Neutrophil (primary cell): ENCODE measurements at regions not wholly inside any gene's neighbourhood (a gene's known extent, or its start where the extent isn't known, plus 50 kb on each side); places are given as distances from the start of the nearest gene placed in this dataset.

ENCODE experiments used
- H3K27ac ChIP-seq: fragments of 200-600 bp; sonication (generic); 2 replicates; pipeline ENCODE4 v1.5.1; 2016; ENCODE audit warnings: mild to moderate bottlenecking, moderate library complexity
- H3K27me3 ChIP-seq: fragments of 200-600 bp; sonication (generic); 2 replicates; pipeline ENCODE4 v1.6.0; 2016; ENCODE audit warnings: mild to moderate bottlenecking
- H3K36me3 ChIP-seq: fragments of 200-600 bp; sonication (generic); 2 replicates; pipeline ENCODE4 v1.5.1; 2017
- H3K4me1 ChIP-seq, 2 experiments: fragments of 200-600 bp in 1 of 2; sonication (generic) in 1 of 2; 1 replicate in 1 of 2; 2 replicates in 1 of 2; pipeline versions ENCODE4 v1.5.1 to v1.6.1; 2013 to 2016; ENCODE audit warnings: low read depth in 1 of 2, low read length in 1 of 2, mild to moderate bottlenecking in 1 of 2, moderate library complexity in 1 of 2; ENCODE audit not compliant: control insufficient read depth in 1 of 2, insufficient read depth in 1 of 2
- H3K4me3 ChIP-seq, 2 experiments: fragments of 200-600 bp in 1 of 2; sonication (generic) in 1 of 2; 1 replicate in 1 of 2; 2 replicates in 1 of 2; pipeline ENCODE4 v1.5.1; 2013 to 2016; ENCODE audit warnings: low read depth in 1 of 2, low read length in 1 of 2, mild to moderate bottlenecking in 1 of 2, moderate library complexity in 1 of 2
- H3K9me3 ChIP-seq: fragments of 200-600 bp; sonication (generic); 2 replicates; pipeline ENCODE4 v1.5.1; 2016
- TF ChIP-seq, protein P1 (sequence below): fragments of 200-600 bp; sonication (generic); IDR thresholded peaks from 2 replicates; pipeline ENCODE4 v1.5.1; 2016; ENCODE audit warnings: antibody characterized with exemption

DNA sequence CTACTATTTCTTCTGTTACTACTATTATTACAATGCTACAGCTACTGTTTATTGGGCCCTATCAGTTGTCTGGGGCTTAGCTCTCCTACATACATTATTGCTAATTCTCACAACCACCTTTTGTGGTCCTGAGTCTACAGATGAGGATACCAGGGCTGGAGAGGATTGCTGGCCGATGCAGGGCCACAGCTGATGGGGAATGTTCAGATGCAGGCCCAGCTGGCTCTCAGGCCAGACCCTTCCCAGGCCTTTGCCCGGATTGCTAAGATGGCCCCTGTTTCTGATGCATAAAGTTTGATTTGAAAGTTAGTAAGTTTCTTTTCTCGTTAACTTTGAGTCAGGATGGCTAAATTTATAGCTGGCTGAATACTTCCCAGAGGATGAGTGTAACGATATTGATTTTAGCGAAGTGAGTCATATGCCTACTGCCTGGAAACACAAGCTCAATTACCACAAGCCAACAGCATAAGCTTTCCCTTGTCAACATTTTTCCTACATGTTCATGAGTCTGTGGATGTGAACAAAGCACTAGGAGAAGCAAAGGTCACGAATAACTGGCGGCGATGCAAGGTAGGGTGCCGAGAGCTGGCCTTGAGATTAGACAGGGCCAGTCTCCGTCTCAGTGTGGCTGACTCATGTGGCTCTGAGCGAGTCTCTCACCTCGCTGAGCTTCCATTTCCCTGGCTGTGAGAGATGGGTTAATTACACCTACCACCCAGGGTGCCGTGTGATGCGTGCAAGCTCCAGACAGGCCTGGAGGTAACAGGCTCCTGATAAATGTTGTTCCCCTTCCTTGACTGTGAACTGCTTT lies 111.0 kb downstream of the BEGAIN start:
- Histone ChIP-seq H3K36me3 (no peaks in the 10 kb centered on the region), H3K9me3 (no peaks in the 10 kb centered on the region), H3K4me3 (no peak overlapping the region), H3K27me3 (no peaks in the 10 kb centered on the region), H3K4me1 (no peaks in the 10 kb centered on the region), H3K27ac (no peak overlapping the region)
- TF ChIP-seq, protein P1, sequence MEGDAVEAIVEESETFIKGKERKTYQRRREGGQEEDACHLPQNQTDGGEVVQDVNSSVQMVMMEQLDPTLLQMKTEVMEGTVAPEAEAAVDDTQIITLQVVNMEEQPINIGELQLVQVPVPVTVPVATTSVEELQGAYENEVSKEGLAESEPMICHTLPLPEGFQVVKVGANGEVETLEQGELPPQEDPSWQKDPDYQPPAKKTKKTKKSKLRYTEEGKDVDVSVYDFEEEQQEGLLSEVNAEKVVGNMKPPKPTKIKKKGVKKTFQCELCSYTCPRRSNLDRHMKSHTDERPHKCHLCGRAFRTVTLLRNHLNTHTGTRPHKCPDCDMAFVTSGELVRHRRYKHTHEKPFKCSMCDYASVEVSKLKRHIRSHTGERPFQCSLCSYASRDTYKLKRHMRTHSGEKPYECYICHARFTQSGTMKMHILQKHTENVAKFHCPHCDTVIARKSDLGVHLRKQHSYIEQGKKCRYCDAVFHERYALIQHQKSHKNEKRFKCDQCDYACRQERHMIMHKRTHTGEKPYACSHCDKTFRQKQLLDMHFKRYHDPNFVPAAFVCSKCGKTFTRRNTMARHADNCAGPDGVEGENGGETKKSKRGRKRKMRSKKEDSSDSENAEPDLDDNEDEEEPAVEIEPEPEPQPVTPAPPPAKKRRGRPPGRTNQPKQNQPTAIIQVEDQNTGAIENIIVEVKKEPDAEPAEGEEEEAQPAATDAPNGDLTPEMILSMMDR = no peak

DNA sequence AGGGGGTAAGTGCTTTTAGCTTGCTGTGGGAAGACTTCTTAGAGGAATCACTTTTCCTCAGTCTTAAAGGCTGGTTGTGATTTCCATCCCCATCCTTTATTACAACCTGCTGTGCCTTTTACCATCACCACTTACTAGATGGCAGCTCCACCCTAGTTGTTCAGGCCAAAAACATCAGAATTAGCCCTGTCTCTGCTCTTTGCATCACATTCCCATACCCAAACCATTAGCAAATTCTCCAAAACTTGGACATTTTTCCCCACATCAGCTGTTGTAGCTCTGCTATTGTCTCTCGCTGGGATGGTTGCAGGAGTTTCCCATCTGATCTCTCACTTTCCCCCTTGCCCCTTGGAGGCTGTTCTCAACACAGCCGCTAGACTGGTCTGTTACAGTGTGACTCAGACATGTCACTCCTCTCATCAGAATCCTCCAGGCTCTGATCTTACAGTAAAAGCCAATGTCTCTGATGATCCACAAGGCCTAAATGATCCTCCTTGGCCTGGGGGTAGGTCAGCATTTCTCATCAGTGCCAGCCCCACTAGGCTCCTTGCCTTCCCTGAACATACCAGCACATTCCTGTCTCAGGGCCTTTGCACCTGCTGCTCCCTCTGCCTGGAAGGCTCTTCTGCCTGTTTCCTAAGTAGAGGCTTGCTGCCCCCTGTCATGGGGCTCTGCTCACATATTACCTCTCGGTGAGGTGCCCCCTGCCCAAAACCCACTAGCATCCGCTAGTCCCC lies 102.5 kb downstream of the BEGAIN start:
- Histone ChIP-seq H3K9me3 (no peaks in the 10 kb centered on the region), H3K36me3 (peaks cover 12% of the 10 kb centered on the region), H3K4me1 (no peaks in the 10 kb centered on the region), H3K27me3 (no peaks in the 10 kb centered on the region), H3K4me3 (no peak overlapping the region), H3K27ac (no peak overlapping the region)
- TF ChIP-seq, protein P1 = no peak

DNA sequence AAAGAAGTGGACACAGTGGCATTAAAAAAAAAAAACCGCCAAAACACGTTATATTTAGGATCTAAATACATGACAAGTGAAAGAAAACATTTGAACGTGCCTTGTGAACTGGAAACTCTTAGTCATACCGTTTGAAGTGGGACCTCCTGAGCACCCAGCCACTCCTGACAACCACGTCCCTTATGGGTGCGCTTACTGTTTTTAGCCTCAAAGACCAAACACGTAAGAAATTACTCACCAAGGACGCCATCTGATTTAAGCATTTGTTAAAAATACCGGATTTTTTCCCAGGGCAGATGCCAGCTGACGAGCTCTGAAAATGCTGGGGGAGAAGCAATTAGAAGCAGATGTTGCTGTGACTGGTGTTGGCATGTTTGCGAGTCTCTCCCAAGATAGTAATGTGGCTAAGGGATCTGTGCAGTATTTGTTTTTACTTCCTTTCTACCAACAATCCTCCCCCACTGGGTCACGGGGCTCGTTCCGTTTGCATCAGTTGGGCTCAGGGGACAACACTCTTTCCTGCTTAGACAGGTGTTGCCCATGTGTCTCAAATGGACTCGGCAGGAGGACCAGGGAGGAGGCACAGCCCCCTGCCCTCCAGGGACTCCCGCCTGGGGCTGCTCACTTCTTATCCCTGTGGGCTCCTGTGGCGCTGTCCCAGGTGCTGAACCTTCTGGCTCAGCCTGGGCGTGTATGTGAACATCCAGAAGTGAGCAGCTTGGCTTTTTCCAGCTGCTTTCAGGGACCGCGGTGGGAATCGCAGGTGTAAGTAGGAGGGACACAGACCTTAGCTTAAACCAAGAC lies 101.0 kb downstream of the BEGAIN start:
- TF ChIP-seq, protein P1 = no peak
- Histone ChIP-seq H3K27me3 (no peaks in the 10 kb centered on the region), H3K36me3 (peaks cover 12% of the 10 kb centered on the region), H3K27ac (no peak overlapping the region), H3K4me3 (no peak overlapping the region), H3K4me1 (no peaks in the 10 kb centered on the region), H3K9me3 (no peaks in the 10 kb centered on the region)
